Common myeloid progenitor, CD34-positive (primary cell): ENCODE measurements at regions not wholly inside any gene's neighbourhood (a gene's known extent, or its start where the extent isn't known, plus 50 kb on each side); places are given as distances from the start of the nearest gene placed in this dataset.
A peak's percentile ranks its signal among the peaks of the same experiment; 100 is the strongest.

Source experiments
- CTCF ChIA-PET: fragments of 350-600 bp; sonication (Branson Sonifier 250); formaldehyde crosslinking; loops from one replicate; lab custom pipeline; 2021; ENCODE audit warnings: antibody characterized with exemption; lab: Charles Lee
- POLR2A ChIA-PET: fragments of 350-600 bp; sonication (Branson Sonifier 250); formaldehyde crosslinking; loops from one replicate; lab custom pipeline; 2021; ENCODE audit warnings: antibody characterized with exemption; lab: Charles Lee
- DNase-seq, 3 donors: peaks; one replicate each; pipeline versions ENCODE4 v3.0.0 to v3.0.0-alpha.2; 2013
- H3K27ac ChIP-seq, 2 experiments: 1 replicate in 1 of 2; 2 replicates in 1 of 2; pipeline ENCODE4 v1.7.0; 2013; ENCODE audit warnings: inconsistent platforms in 2 of 2, low read length in 2 of 2, mild to moderate bottlenecking in 2 of 2, low read depth in 1 of 2, moderate library complexity in 1 of 2; ENCODE audit not compliant: severe bottlenecking in 2 of 2, insufficient read depth in 1 of 2, poor library complexity in 1 of 2
- H3K27me3 ChIP-seq, 5 experiments: replicated peaks in 2 of 5; 1 replicate in 3 of 5; 2 replicates in 2 of 5; pipeline versions ENCODE4 v1.6.1 to v1.7.0; 2013; ENCODE audit warnings: low read length in 4 of 5, mild to moderate bottlenecking in 2 of 5, moderate library complexity in 2 of 5, inconsistent platforms in 1 of 5; ENCODE audit not compliant: insufficient read depth in 5 of 5, control insufficient read depth in 4 of 5
- H3K36me3 ChIP-seq, 4 experiments: 1 replicate in 2 of 4; 2 replicates in 2 of 4; pipeline versions ENCODE4 v1.6.1 to v1.7.0; 2013; ENCODE audit warnings: low read length in 3 of 4, control low read depth in 1 of 4, mild to moderate bottlenecking in 1 of 4; ENCODE audit not compliant: control insufficient read depth in 4 of 4, insufficient read depth in 4 of 4
- H3K4me1 ChIP-seq, 4 experiments: 1 replicate in 3 of 4; 2 replicates in 1 of 4; pipeline versions ENCODE4 v1.6.1 to v1.7.1; 2013; ENCODE audit warnings: low read length in 3 of 4, mild to moderate bottlenecking in 3 of 4, control low read depth in 1 of 4, inconsistent platforms in 1 of 4, moderate library complexity in 1 of 4; ENCODE audit not compliant: control insufficient read depth in 4 of 4, insufficient read depth in 4 of 4; ENCODE audit errors: control extremely low read depth in 1 of 4
- H3K4me3 ChIP-seq, 7 experiments: 1 replicate in 4 of 7; 2 replicates in 3 of 7; pipeline versions ENCODE4 v1.5.1 to v1.7.0; 2013; ENCODE audit warnings: mild to moderate bottlenecking in 7 of 7, low read length in 6 of 7, moderate library complexity in 6 of 7, inconsistent platforms in 2 of 7, low read depth in 2 of 7, control low read depth in 1 of 7; ENCODE audit not compliant: insufficient read depth in 4 of 7, control insufficient read depth in 1 of 7; ENCODE audit errors: extremely low read depth in 1 of 7
- H3K9me3 ChIP-seq, 5 experiments: 1 replicate in 4 of 5; 2 replicates in 1 of 5; pipeline versions ENCODE4 v1.6.1 to v1.7.1; 2013; ENCODE audit warnings: low read length in 4 of 5, mild to moderate bottlenecking in 2 of 5, inconsistent platforms in 1 of 5, low read depth in 1 of 5, moderate library complexity in 1 of 5; ENCODE audit not compliant: control insufficient read depth in 4 of 5, insufficient read depth in 2 of 5; ENCODE audit errors: control extremely low read depth in 1 of 5
- WGBS: methylation state at CpG from one replicate; pipeline ENCODE4 v1.1.5; 2013; ENCODE audit not compliant: insufficient coverage; 5-methylcytosine and 5-hydroxymethylcytosine counted together

DNA sequence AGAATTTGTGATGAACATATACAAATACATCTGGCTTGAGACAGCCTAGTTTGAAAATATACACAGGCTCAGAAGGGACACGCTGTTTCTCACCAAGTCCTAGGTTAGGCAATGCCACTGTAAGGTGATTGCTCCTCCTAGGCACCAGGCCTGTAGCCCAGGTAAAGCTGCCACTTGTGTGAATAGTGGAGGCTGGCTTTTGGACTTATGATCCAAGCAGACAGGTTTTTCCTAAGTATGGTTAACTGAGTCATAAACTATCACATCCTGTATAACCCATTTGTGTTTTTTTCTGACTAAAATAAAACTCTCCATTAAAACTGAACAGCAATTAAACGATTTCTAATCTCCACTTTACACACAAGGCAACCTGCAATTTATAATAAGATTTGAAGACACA lies 81.0 kb downstream of the SEMA4F start:
- H3K4me3 ChIP-seq: no peak overlapping the region
- DNase-seq: peak in 1 of 3 donors; percentile 7
- ChIA-PET CTCF (interaction anchor here (0.7 to 1.2 kb wide), 5 partner anchors 20 to 140 kb away, joined by 3 to 4 read pairs (median 3); no protein-coding TSS in a partner anchor), POLR2A (interaction anchor here (0.7 kb wide), 1 partner anchor 98 kb away, joined by 3 read pairs; no protein-coding TSS in a partner anchor)
- H3K4me1 ChIP-seq: peaks cover 0 to 38% (median 19%) of the 10 kb centered on the region in 4 experiments
- H3K27ac ChIP-seq: no peak overlapping the region
- H3K9me3 ChIP-seq: peaks cover 0 to 6% (median 4%) of the 10 kb centered on the region in 5 experiments
- WGBS: 50% methylated on average over 2 of the region's 2 CpGs
- no peaks in the 10 kb centered on the region for H3K27me3 ChIP-seq
- no peaks in the 10 kb centered on the region for H3K36me3 ChIP-seq

DNA sequence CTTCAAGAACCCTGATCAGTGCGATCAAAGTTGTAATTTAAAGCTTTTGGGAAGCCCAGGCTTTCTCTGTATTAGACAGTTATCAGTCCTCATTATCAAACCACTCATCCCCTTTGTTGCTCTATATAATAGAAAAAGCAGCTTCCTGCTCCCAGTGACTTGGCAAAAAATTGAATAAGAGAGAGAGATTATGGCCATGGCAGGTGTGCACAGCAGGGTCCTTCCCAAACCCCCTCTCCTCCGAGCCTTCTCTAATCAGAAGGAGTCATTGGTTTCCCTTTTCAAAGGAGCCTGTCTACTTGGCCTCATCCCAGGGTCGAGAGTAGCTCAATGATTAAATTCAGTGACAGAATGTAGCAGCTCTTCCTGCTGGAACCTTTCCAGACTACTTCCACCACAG lies 81.5 kb downstream of the SEMA4F start:
- ChIA-PET POLR2A (interaction anchor here (0.7 kb wide), 1 partner anchor 98 kb away, joined by 3 read pairs; no protein-coding TSS in a partner anchor), CTCF (interaction anchor here (0.7 to 1.2 kb wide), 5 partner anchors 20 to 139 kb away, joined by 3 to 4 read pairs (median 3); no protein-coding TSS in a partner anchor)
- Histone ChIP-seq H3K9me3 (peaks cover 0 to 6% (median 4%) of the 10 kb centered on the region in 5 experiments), H3K4me3 (peak overlapping the region in 1 of 7 experiments; percentile 29), H3K36me3 (no peaks in the 10 kb centered on the region), H3K4me1 (peaks cover 0 to 38% (median 19%) of the 10 kb centered on the region in 4 experiments), H3K27me3 (no peaks in the 10 kb centered on the region), H3K27ac (peak overlapping the region in 1 of 2 experiments; percentile 32)
- WGBS: 10% methylated on average over 2 of the region's 3 CpGs
- DNase-seq: peak in 2 of 3 donors; percentile 23 to 36

DNA sequence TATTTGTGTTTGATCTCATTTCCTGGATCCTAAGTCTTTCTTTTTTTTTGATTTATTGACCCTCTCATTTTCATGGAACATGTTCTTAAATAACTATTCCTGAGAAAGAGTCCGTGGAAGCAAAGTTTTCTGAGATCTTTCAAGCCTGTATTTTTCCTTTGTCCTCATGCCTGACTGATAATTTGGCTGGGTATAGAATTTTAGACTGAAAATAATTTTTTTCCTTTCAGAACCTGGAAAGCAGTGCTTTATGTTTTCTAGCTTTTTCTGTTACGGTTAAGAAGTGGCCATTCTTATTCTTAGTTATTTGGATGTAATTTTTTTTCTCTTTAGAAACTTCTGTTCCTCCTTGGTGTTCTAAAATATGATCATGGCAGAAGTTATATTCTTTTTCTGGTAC lies 82.5 kb downstream of the SEMA4F start:
- CTCF ChIA-PET: no interaction called here
- POLR2A ChIA-PET: no interaction called here

DNA sequence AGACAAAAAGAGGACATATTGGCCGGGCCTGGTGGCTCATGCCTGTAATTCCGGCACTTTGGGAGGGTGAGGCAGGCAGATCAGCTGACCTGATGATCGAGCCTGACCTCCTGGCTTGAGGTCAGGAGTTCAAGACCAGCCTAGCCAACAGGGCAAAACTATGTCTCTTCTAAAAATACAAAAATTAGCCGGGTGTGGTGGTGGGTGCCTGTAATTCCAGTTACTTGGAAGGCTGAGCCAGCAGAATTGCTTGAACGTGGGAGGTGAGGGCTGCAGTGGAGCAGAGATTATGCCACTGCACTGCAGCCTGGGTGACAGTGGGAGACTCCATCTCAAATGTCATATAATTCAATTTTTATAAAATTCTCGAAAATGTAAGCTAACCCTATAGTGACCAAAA lies 84.5 kb downstream of the SEMA4F start:
- Histone ChIP-seq H3K9me3 (peaks cover 0 to 6% (median 4%) of the 10 kb centered on the region in 5 experiments), H3K4me3 (no peak overlapping the region), H3K27me3 (no peaks in the 10 kb centered on the region), H3K4me1 (peaks cover 0 to 32% (median 18%) of the 10 kb centered on the region in 4 experiments), H3K27ac (no peak overlapping the region), H3K36me3 (no peaks in the 10 kb centered on the region)
- ChIA-PET POLR2A (no interaction called here), CTCF (interaction anchor here (1.2 kb wide), 2 partner anchors 14 to 30 kb away, joined by 3 read pairs; no protein-coding TSS in a partner anchor)
- WGBS: 33% methylated on average over 3 of the region's 6 CpGs
- no peak for DNase-seq

More for the DNA sequence above, 82.5 kb downstream of the SEMA4F start:
- Histone ChIP-seq H3K4me1 (peaks cover 0 to 42% (median 19%) of the 10 kb centered on the region in 4 experiments), H3K27ac (no peak overlapping the region), H3K9me3 (peaks cover 0 to 6% (median 4%) of the 10 kb centered on the region in 5 experiments), H3K4me3 (no peak overlapping the region), H3K36me3 (no peaks in the 10 kb centered on the region), H3K27me3 (no peaks in the 10 kb centered on the region)
- peak in 1 of 3 donors; percentile 3 for DNase-seq
- WGBS: no CpG with 5 or more reads among the region's 2 CpGs

DNA sequence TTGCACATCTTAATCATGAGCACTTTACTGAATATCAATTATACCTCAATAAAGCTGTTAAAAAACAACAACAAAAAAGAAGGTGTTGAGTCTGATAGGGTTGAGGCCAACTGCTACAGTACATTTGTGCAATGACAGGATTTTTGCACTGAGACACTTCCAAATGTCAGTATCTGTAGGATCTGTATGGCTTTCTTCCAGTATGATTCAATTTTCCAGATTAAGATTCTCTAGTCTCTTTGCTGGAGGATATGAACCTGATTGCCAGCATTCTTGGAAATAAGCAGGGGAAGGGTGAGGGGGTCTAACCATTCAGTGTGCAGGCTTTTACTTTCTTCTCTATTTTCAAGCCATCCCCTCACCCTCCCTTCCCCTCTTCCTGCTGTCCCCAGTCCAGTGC lies 85.1 kb downstream of the SEMA4F start:
- DNase-seq: no peak
- POLR2A ChIA-PET: no interaction called here
- Histone ChIP-seq H3K27me3 (no peaks in the 10 kb centered on the region), H3K36me3 (no peaks in the 10 kb centered on the region), H3K9me3 (peaks cover 0 to 6% (median 4%) of the 10 kb centered on the region in 5 experiments), H3K4me1 (peaks cover 0 to 28% (median 15%) of the 10 kb centered on the region in 4 experiments), H3K27ac (no peak overlapping the region), H3K4me3 (no peak overlapping the region)
- CTCF ChIA-PET: interaction anchor here (1.2 kb wide), 2 partner anchors 13 to 30 kb away, joined by 3 read pairs; no protein-coding TSS in a partner anchor

DNA sequence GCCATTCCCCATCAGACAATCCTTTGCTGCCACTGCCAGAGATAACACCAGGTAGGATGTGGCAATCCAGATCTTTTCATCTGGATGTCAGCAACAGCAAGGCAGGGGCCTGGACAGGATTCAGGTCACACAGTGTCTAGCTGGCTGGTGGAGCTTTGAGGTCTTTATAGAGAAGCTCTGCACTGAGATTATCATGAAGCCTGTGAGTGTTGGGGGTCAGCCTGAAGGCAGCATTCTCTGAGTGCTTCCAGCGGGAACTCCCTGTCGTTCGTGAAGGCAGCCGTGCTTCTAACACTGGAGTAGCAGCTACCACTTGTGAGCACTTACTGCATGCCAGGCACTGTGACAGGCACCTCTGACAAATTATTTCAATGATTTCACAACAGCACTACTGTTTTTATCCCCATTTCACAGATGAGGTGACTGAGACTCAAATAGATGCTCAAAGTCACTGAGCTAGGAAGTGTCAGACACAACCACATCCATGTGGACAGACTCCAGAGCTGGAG lies 85.7 kb downstream of the SEMA4F start:
- no peak overlapping the region for H3K27ac ChIP-seq
- CTCF ChIA-PET: interaction anchor here (1.2 to 1.4 kb wide), 3 partner anchors 12 to 96 kb away, joined by 3 read pairs; no protein-coding TSS in a partner anchor
- POLR2A ChIA-PET: no interaction called here

DNA sequence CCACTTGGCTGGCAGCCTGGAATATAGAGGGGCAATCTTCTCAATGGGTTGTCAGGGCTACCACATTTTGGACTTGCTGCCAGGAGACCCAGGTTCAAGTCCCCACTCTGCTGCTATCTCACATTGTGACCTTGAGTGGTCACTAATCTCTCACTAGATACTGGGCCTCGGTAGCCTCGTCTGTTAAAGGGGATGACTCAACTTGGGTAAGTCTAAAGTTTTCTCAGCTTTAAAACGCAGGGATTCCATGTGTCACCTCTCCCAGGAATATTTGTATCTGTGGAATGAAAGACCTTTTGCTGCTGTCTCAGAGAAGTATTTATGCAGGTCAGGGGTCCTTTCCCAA lies 86.3 kb downstream of the SEMA4F start:
- H3K4me3 ChIP-seq: no peak overlapping the region
- H3K36me3 ChIP-seq: no peaks in the 10 kb centered on the region
- H3K27me3 ChIP-seq: peaks cover 0 to 1% (median 0%) of the 10 kb centered on the region in 5 experiments
- no peak for DNase-seq
- CTCF ChIA-PET: interaction anchor here (1.0 to 1.4 kb wide), 4 partner anchors 18 to 151 kb away, joined by 3 read pairs; no protein-coding TSS in a partner anchor
- POLR2A ChIA-PET: no interaction called here
- H3K27ac ChIP-seq: no peak overlapping the region
- WGBS: 100% methylated on average over 3 of the region's 3 CpGs
- H3K9me3 ChIP-seq: peaks cover 0 to 6% (median 4%) of the 10 kb centered on the region in 5 experiments
- peaks cover 0 to 15% (median 8%) of the 10 kb centered on the region in 4 experiments for H3K4me1 ChIP-seq

More for the DNA sequence above, 85.7 kb downstream of the SEMA4F start:
- Histone ChIP-seq H3K27me3 (no peaks in the 10 kb centered on the region), H3K9me3 (peaks cover 0 to 6% (median 4%) of the 10 kb centered on the region in 5 experiments), H3K4me1 (peaks cover 0 to 21% (median 14%) of the 10 kb centered on the region in 4 experiments), H3K36me3 (no peaks in the 10 kb centered on the region), H3K4me3 (no peak overlapping the region)
- 92% methylated on average over 4 of the region's 4 CpGs for WGBS
- no peak for DNase-seq
